HG03196 (cell line): ENCODE measurements at regions not wholly inside any gene's neighbourhood (a gene's known extent, or its start where the extent isn't known, plus 50 kb on each side); places are given as distances from the start of the nearest gene placed in this dataset.

ENCODE experiments used
- ATAC-seq: cut with Tn5 transposase; IDR thresholded peaks from one replicate; pipeline ENCODE4 v1.9.1; 2021; ENCODE audit not compliant: unreplicated experiment

GRCh38 chr5:62689599-62690368, 111.2 kb downstream of the LRRC70 start:
- ATAC-seq = no peak

GRCh38 chr5:62686692-62687091, 108.1 kb downstream of the LRRC70 start:
- ATAC-seq = no peak

- no peak for ATAC-seq
Observed at GRCh38 chr5:62685221-62685620, 106.6 kb downstream of the LRRC70 start.

DNA sequence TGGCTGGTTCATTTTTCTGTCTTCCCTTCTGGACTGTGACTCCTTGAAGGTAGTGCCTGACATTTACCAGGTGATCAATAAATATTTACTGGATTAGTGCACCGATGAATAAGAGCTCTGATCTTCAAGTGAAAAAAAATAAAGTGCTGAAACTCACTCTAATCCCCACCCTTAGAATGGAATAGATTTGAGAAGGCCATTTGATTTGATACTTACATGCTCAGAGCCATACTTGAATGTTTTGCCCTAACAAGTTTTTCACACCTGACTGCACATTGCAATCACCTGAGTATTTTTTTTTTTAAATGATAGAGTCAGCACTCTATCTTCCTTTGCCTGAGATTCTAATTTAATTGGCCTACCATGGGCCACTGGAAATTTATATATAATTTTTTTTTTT, 105.7 kb downstream of the LRRC70 start:
- ATAC-seq = no peak

- ATAC-seq = no peak
Observed at GRCh38 chr5:62682059-62682458, 103.4 kb downstream of the LRRC70 start.

DNA sequence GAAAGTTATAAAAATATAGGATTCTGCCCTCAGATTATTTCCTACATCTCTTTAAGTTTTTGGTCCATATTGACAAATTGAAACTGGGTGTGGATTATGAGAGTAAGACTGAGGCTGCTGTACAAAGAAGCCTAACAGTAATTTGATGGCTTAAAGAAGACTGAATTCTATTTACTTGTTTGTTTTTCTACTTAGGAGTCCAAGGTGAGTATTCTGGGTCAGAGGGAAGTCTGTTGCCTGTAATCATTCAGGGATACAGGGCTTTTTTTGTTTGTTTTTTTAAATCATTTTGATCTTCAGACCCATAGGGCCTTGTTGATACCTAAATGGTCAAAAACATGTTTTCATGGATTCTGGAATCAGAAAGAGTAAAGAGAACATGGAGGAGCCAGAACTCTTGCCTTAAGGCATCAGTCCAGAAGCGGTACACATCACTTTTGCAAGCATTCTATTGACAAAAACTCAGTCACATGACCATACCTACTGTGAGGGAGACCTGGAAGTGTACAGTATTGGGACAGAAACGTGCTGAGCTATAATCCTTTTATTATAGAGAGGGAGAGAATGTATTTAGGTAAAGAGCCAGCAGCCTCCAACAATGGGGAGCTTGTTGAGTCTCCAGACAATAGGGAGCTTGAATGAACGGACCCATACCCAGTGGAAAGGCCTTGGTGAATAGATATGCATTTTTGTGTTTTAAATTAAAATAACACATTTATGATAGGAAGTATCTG, 102.7 kb downstream of the LRRC70 start:
- no peak for ATAC-seq

DNA sequence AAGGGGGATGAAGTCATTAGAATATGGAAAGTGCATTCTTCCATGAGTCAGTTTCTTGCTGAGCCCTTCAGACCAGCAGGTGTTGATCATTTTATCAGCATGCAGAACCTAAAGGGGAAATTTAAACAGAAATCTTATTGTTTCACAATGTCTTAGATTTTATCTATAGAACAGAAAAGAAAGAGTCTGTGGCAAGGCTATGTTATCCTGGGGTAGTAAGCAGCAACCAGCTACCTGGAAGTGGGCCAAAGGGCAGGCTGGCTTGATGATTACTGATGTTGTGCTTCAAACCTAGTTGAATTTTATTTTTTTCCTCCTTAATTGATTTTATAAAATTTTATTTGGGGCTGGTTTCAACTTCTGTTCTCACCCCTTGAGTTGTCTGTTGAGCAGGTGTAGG, 101.5 kb downstream of the LRRC70 start:
- no peak for ATAC-seq
